ENCODE measurements at regions not wholly inside any gene's neighbourhood (a gene's known extent, or its start where the extent isn't known, plus 50 kb on each side); places are given as distances from the start of the nearest gene placed in this dataset.
"Not testable (repeated sequence)": the region's sequence is repeated elsewhere in the genome, so short reads cannot be mapped to it uniquely, and the experiment has no call there.

DNA sequence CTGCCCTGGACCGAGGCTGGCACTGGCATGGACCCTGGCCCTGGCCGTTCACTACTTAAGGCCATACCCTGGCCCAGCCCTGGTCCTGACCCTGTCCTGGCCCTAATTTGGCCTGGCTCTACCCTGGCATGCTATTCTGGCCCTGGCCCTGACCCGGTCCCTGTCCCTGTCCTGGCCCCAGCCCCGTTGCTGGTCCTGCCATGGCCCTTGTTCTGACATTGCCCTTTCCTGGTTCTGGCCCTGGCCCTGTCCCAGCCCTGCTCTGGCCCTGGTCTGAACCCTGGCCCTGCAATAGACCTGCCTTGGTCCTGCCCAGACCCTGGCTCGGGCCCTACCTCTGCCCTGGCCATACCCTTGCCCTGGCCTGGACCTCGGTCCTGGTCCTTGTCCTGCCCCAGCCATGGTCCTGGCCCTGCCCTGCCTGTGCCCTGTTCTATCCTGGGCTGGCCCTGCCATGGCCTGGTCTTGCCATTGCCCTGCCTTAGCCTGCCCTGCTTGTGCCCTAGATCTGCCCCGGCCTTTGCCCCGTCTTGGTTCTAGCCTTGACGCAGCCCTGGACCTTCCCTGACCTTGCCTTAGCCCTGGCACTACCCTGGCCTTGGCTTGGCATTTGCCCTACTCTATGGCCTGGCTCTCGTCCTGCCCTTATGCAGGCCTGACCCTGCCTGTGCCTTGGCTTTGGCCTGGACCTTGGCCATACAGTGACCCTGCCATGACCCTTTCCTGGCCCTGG, 237.2 kb downstream of the GOLGA6L6 start:
- H3K27ac ChIP-seq; H3K4me3 ChIP-seq; H3K36me3 ChIP-seq; H3K27me3 ChIP-seq (replicated peaks in 1 of 7); intact Hi-C loops (cut with DNase I; ENCODE audit: low total_unique reads); H3K4me1 ChIP-seq: not testable (repeated sequence)
- DNase-seq, result peak; percentile 82
- 71 to 77% (median 75%) methylated on average over 9 to 10 of the region's 10 CpGs for WGBS, 5 donors
- H3K9me3 ChIP-seq, result peaks cover 0 to 22% (median 2%) of the 10 kb centered on the region in 8 donors

DNA sequence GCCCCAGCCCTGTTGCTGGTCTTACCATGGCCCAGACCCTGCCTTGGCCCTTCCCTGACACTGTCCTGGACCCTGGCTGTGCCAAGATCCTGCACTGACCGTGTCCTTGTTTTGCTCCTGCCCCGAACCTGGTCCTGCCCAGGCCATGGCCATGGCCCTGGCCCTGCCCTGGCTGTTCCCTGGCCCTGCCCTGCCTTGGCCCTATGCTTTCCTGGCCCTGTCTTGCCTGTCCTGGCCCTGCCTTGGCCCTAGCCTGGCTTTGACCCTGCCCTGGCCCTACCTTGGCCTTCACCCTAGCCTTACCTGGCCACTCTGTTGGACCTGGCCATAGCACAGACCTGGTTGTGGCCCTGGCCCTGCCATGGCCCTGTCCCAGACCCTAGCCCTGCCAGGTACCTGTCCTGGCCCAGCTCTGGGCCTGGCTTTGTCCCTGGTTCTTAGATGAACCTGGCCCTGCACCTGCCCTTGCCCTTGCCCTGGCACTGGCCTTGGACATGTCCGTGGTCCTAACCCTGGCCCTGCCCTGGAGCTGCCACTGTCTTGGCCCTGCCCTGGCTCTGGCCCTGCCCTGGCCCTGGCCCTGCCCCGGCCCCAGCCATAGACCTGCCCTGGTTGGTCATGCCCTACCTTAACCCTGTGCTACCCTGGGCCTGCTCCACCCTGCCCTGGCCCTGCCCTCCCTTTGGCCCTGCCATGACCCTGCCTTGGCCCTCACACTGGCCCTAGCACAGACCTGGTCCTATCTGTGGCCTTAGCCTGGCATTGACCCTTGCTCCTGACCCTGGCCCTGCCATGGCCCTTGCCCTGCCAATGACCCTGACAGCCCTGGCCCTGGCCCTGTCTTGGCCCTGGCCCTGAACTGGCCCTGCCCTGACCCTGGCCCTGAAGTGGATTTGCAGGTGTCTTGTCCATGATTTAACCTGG, 238.1 kb downstream of the GOLGA6L6 start:
- H3K4me1 ChIP-seq; H3K4me3 ChIP-seq; H3K36me3 ChIP-seq; H3K27me3 ChIP-seq (replicated peaks in 1 of 7); intact Hi-C loops (cut with DNase I; ENCODE audit: low total_unique reads); H3K27ac ChIP-seq: not testable (repeated sequence)
- H3K9me3 ChIP-seq, result peaks cover 0 to 22% (median 2%) of the 10 kb centered on the region in 8 donors
- WGBS, 5 donors, result 67 to 79% (median 73%) methylated on average over 3 to 4 of the region's 4 CpGs
- DNase-seq, result peak; percentile 74

DNA sequence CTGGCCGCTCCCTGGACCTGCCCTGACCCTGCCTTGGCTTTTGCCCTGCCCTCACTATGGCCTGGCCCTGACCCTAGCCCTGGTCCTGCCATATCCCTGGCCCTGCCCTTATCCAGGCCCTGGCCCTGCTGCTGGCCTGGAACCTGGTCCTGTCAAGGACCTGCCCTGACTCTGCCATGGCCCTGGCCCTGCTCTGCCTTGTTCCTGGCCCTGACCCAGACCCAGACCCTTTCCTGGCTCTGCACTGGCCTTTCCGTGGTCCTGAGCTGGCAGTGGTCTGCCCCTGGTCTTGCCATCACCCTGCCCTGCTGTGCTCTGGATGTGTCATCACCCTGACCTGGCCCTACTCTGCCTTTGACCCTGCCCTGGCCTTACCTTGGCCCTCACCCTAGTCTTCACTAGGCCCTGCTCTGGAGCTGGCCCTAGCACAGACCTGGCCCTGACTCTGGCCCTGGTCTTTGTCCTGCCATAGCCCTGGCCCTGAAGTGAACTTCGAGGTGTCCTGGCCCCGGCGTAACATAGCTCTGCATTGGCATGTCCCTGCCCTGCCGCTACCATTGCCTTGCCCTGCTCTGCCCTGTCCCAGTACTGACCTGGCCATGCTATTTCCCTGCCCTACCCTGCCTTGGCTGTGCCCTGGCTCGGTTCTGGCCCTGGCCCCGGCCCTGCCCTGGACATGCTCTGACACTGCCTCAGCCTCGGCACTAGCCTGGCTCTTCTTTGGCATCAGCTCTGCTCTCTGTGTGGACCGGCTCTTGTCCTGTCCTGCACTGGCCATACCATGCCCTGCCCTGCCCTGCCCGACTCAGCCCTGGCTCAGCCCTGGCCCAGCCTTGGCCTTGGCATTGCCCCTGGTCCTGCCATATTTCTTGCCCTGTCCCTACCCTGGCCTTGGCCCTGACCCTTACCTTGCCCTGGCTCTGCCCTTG, 239.2 kb downstream of the GOLGA6L6 start:
- WGBS, 5 donors, result 82 to 88% (median 86%) methylated on average over 8 to 11 of the region's 11 CpGs
- peaks cover 0 to 22% (median 2%) of the 10 kb centered on the region in 8 donors for H3K9me3 ChIP-seq
- H3K36me3 ChIP-seq; H3K4me3 ChIP-seq; intact Hi-C loops (cut with DNase I; ENCODE audit: low total_unique reads); H3K27ac ChIP-seq; H3K27me3 ChIP-seq (replicated peaks in 1 of 7); H3K4me1 ChIP-seq: not testable (repeated sequence)
- peak; percentile 77 for DNase-seq

DNA sequence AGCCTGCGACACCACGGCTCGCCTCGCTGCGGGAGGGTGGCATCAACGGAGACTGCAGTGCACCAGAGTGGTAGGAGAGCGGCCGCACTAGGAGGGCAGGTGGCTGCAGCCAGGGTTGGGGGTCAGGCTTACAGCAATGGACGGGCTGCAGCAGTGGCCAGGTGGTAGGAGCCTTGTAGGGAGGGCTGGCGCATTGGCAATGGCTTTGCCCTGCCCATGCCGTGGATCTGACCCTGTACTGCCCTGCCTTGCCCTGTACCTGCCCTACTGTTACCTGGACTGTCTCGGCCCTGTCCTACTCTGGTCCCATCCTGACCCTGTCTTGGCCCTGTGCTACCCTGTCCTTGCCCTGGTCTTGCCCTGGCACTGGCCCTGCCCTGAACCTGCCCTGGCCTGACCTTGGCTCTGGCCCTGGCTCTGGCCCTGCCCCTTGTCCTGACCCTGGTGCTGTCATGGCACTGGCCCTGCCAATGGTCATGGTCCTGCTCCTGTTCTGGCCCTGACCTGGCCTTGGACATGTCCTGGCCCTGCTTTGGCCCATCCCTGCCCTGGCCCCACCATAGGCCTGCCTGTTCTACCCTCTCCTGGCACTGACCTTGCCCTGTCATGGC, 240.0 kb downstream of the GOLGA6L6 start:
- WGBS, 5 donors, result 90 to 94% (median 93%) methylated on average over 10 to 12 of the region's 12 CpGs
- H3K4me3 ChIP-seq; H3K4me1 ChIP-seq; H3K36me3 ChIP-seq; H3K27me3 ChIP-seq (replicated peaks in 1 of 7); intact Hi-C loops (cut with DNase I; ENCODE audit: low total_unique reads); H3K27ac ChIP-seq: not testable (repeated sequence)
- peak; percentile 84 for DNase-seq
- peaks cover 0 to 23% (median 2%) of the 10 kb centered on the region in 8 donors for H3K9me3 ChIP-seq

DNA sequence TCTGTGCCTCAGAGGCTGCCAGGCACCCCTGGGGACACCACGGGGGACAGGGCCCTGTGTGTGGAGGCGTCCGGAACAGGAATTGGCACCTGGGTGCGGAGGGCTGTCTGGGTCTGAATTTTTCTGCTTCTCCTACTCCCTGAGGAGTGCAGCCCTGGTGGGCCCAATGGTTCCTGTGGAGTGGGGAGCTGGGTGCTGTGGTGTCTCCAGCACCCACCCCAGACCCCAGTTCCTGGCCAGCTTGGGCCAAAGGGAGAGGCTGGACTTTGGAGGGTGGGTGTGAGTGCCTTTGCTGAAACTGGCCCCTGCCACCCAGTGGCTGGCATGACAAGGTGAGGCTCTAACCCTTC, 240.6 kb downstream of the GOLGA6L6 start:
- H3K27me3 ChIP-seq (replicated peaks in 1 of 7); DNase-seq; H3K4me1 ChIP-seq; H3K36me3 ChIP-seq; H3K27ac ChIP-seq; H3K4me3 ChIP-seq; intact Hi-C loops (cut with DNase I; ENCODE audit: low total_unique reads): not testable (repeated sequence)
- 90 to 95% (median 90%) methylated on average over 4 of the region's 4 CpGs; no CpG with 5 or more reads in 1 of the 5 donors for WGBS, 5 donors
- H3K9me3 ChIP-seq, result peaks cover 0 to 25% (median 2%) of the 10 kb centered on the region in 8 donors

DNA sequence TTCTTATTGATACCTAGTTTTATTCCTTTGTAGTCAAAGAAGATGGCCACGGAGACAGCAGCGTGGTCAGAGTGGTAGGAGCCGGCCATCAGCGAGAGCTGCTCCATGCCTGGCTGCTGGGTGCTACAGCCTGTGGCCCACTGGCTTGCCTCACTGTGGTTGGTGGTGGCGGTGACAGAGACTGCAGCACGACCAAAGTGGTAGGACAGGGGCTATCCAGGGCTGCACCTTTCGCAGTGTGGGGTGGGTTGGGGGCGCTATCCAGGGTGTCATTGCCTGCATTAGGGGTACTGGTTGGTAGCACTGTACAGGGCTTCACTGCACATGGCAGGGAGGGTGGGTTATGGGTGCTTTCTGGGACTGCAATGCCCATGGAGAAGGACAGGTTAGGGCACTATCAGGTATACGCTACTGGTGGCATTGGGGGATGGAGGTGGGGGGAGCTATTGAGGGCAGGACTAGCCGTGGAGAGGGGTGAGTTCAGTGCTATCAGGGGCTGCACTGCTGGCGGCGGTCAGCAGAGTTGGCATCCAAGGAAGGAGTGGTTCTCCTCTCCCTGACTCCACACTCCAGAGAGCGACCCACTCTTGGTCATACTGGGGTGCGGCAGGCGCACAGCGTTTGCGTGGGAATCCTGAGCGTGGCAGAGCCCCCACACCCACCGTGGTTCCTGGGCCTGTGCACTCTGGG, 241.1 kb downstream of the GOLGA6L6 start:
- peak; percentile 78 for DNase-seq
- H3K4me3 ChIP-seq; H3K4me1 ChIP-seq; intact Hi-C loops (cut with DNase I; ENCODE audit: low total_unique reads); H3K27me3 ChIP-seq (replicated peaks in 1 of 7); H3K27ac ChIP-seq; H3K36me3 ChIP-seq: not testable (repeated sequence)
- peaks cover 0 to 30% (median 3%) of the 10 kb centered on the region in 8 donors for H3K9me3 ChIP-seq
- WGBS, 5 donors, result 82 to 88% (median 83%) methylated on average over 16 to 19 of the region's 19 CpGs

DNA sequence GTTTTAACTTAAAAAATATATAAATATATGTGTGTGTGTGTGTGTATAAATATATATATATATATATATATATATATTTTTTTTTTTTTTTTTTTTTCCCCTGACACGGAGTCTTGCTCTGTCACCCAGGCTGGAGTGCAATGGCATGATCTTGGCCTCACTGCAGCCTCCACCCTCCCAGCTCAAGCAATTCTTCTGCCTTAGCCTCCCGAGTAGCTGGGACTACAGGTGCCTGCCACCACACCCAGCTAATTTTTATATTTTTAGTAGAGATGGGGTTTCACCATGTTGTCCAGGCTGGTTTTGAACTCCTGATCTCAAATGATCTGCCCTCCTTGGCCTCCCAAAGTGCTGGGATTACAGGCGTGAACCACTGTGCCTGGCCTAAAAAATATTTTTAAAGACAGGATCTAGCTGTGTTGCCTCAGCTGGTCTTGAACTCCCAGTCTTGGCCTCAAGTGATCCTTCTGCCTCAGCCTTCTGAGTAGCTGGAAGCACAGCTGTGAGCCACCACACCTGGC, 243.9 kb downstream of the GOLGA6L6 start:
- H3K36me3 ChIP-seq; H3K4me3 ChIP-seq; DNase-seq; H3K27me3 ChIP-seq (replicated peaks in 1 of 7); H3K4me1 ChIP-seq; H3K27ac ChIP-seq; intact Hi-C loops (cut with DNase I; ENCODE audit: low total_unique reads): not testable (repeated sequence)
- H3K9me3 ChIP-seq, result peaks cover 0 to 38% (median 9%) of the 10 kb centered on the region in 8 donors
- WGBS, 5 donors, result 76 to 81% (median 79%) methylated on average over 2 to 3 of the region's 3 CpGs

DNA sequence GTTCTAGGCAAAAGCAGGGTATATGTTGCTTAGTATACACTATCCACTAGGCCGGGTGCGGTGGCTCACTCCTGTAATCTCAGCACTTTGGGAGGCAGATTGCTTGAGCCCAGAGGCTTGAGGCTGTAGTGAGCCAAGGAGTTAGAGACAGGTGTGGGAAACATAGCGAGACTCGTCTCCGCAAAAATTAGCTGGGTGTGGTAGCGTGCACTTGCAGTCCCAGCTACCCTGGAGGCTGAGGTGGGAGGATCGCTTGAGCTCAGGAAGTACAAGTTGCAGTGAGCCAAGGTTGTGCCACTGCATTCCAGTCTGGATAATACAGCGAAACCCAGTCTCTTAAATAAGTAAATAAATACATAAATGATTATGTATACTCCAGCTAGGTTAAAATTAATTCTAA, 245.3 kb downstream of the GOLGA6L6 start:
- H3K4me1 ChIP-seq; H3K4me3 ChIP-seq; H3K36me3 ChIP-seq; H3K27me3 ChIP-seq (replicated peaks in 1 of 7); intact Hi-C loops (cut with DNase I; ENCODE audit: low total_unique reads); H3K27ac ChIP-seq: not testable (repeated sequence)
- peak; percentile 69 for DNase-seq
- H3K9me3 ChIP-seq, result peaks cover 0 to 32% (median 9%) of the 10 kb centered on the region in 8 donors
- 78 to 91% (median 86%) methylated on average over 8 of the region's 8 CpGs for WGBS, 5 donors
